HUDEP-2 (cell line): ENCODE measurements at regions not wholly inside any gene's neighbourhood (a gene's known extent, or its start where the extent isn't known, plus 50 kb on each side); places are given as distances from the start of the nearest gene placed in this dataset.
"Not testable (repeated sequence)": the region's sequence is repeated elsewhere in the genome, so short reads cannot be mapped to it uniquely, and the experiment has no call there.

Source experiments
- DNase-seq, 76 experiments: peaks; one replicate each; lab custom pipeline; 2025; ENCODE audit not compliant: unreplicated experiment in 76 of 76; lab: John Stamatoyannopoulos, UW

DNA sequence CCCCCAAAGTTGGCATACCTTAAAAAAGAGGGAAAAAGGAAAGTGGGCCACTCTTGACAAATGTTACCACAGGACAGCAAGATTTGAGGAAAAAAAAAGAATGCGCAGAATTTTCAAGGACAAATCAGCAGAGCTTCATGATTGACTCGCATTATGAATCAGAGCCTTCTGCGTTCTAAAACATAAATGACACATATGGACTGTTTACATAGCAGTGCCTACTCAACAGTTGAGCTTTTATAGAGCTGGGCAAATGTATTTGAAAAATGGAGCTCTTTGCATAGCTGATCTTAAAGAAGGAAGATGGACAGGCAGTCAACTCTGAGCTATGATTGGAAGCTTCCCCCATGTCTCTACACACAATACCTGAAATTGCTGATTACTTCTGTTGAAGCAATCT, 213.2 kb upstream of the NT5E start:
- DNase-seq: no peak

DNA sequence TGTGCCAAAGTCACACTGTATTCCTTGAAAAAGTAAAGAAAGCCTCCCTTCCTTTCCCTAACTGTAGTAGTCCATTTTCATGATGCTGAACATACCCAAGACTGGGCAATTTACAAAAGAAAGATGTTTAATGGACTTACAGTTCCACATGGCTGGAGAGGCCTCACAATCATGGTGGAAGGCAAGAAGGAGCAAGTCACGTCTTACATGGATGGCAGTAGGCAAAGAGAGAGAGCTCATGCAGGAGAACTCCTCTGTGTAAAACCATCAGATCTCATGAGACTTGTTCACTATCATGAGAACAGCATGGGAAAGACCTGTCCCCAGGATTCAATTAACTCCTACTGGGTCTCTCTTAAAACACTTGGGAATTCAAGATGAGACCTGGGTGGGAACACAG, 222.5 kb upstream of the NT5E start:
- DNase-seq: not testable (repeated sequence)

DNA sequence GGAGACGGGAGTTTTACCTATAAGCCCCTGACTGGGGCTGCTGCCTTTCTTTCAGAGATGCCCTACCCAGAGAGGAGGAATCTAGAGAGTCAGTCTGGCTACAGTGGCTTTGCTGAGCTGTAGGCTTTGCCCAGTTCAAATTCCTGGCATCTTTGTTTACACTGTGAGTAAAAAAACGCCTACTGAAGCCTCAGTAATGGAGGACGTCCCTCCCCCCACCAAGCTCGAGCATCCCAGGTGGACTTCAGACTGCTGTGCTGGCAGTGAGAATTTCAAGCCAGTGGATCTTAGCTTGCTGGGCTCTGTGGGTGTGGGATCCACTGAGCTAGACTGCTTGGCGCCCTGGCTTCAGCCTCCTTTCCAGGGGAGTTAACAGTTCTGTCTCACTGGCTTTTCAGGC, 237.1 kb upstream of the NT5E start:
- DNase-seq: not testable (repeated sequence)

DNA sequence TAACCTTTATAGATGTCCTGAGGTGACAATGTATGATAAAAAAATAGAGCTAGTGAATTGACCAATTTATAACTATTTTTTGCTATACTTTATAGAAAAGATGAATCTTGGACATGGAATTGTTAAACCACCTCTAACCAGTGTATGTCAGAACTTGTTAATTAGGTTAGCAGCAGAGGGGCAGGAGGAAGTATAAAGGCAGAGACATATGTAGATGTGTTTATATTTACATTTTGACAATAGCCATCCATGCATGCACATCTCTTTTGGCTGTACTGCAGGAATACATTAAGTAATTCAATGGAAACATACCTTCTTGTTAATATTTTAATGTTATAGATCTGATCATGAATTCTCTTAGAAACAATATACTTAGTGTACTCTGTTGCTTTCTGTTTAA, 254.6 kb upstream of the NT5E start:
- DNase-seq: no peak

DNA sequence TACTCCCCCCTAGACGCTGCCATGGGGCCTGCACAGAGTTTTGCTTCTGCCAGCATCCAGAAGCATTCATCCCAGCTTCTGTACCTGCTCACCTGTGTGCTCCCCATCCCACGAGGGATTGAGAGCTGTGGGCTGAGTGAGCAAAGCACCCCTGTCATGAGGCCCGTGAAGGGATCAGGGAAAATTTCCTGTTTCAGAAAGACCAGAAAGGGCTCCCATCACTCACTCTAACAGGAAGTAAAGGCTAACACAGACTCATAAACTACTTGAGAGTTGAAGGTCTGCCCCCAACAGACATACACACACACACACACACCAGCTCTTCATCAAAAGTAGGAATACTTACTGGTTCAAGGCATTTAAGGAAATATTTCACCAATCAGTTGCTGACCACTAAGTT, 256.5 kb upstream of the NT5E start:
- no peak for DNase-seq

DNA sequence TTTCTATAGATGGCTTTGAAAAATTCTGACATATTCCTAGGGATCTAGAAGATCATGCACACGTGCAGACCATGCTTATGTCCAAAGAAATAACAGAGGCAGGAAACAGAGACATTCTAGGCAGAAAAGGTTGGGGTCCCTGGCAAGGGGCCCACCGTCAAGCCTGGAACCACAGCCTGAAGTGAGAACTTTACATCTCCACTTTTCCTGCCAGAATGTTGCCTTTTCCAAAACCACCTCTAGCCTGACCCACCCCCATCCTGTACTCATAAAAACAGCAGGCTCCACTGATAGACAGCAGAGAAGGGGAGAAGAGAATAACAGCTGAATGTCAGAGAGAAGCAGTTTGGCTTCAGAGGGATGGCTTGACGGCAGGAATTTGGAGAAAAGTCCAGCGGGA, 257.3 kb upstream of the NT5E start:
- no peak for DNase-seq

DNA sequence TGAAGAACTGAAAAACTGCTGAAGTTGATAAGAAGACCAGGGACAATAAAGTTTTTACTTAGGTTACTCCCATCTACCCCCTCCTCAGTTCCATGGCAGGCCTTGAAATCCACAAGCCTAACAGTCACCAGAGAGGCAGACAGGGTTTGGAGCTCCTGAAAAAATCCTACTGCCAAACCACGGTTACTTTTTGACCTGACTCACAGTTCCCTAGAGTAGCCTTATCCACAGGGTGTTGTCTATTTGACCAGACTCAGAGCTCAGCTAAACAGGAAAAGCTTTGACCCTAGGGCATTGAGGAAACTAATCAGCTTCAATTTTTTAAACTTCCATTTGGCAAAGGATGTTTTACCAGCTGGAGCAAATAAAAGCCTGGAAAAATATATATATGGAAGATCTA, 257.7 kb upstream of the NT5E start:
- no peak for DNase-seq

DNA sequence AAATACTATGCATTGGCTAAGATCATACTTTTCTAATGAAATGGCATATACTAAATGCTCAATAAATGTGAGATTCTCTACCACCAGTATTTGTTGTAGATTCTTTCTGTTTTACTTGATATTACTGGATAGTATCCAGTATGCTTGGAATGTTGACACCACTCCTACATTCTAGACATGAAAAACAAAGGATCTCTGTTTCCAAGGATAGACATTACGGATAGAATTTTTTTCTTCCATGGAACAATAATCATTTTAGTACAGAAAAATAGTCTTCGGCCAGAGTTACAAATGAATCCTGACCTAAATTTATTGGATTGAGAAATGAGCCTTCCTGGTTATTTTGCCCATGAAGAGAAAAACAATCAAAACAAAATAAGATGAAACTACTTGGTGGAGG, 258.2 kb upstream of the NT5E start:
- no peak for DNase-seq

DNA sequence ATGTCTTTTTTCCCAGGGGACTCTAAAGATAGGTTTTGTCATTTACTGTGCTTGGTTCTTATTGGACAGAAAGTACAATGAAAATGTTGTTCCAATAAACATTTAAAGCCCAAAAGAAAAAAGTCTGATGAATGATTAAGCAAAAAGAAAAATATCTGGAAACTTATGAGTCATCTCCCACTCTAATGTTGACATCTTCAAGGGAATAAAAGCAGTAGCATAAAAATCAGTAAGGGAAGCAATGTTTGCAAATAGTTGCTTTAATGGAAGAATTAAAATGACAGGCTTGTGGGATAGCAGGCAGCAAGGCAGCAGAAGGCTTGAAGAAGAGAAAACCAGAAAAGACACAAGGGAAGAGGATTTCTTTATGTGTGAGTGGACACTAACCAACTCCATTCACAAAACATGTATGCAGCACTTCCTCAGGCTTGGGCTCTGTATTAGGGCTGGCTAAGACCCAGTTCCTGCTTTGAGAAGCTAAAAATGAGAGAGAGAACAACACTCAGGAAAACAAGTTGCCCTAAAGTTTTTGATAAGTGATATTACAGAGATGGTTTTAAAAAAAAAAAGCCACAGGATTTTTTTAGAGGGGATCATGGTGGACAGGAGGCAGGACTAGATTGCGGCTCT, 263.2 kb upstream of the NT5E start:
- DNase-seq: no peak

DNA sequence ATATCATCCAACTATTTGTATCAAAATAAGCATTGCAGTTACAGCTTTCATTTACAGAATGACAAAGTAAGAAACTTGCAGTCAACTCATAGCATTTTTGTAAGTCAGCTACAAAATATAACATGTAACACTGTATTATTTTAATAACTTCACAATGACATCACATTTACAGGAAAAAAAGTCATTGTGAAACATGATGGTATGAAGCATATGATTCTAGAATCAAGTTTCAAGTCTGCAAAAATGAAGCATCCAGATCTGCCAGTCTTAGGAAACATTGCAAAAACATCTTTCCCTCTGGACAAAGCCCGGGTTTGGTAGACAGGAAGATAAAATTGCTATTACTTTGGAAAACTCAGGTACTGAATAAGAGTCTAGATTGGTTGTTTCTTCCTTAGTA, 263.9 kb upstream of the NT5E start:
- no peak for DNase-seq

DNA sequence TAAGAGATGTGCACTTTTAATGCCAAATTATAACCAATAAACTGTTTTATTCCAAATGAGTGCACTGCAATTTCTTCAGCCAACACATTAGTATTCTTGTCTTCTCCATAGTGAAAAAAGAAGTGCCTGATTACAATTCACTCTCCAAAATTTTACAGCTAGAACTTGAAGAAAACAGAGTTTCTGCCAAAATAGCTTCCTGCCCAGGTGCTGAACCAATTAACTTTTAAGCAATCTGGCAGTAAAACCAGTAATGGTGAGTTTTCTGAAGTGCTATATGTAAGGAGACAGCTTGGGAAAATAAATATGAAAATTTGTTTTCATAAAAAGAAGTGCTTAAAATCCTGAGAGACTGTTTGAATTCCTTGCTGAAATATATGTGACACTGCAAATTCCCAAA, 266.0 kb upstream of the NT5E start:
- no peak for DNase-seq

DNA sequence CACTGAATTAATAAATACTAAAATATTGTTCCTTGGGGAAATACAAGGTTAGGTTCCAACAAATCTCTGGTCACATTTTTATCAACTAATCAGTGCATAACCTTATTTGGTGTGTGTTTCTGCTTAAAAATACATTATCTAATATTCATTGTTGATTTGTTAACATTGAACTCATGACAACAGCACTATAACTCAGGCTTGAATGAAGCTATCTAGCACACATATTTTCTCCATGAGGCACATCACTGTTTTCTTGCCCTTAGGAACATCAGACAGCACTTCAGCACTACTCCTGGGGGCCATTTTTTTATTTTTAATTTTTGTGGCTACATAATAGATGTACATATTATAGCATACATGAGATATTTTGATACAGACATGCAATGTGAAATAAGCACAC, 277.2 kb upstream of the NT5E start:
- DNase-seq: no peak

DNA sequence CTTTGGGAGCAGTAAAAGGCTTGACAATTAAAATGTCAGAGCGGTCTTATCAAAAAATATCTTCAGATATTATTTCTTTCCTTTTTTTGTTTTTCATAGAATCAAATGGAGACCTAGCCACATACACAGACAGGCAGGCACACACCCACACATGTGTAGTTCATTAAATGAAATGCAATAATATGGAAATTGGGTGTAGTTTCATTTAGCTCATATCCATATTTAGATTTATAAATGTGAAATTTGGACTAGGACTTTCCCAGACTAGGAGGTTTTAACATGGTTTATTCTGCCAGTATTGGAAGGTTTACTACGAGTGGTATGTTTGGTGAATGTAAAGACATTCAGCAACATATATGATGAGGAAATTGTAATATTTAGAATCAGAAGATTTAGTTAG, 277.7 kb upstream of the NT5E start:
- no peak for DNase-seq

DNA sequence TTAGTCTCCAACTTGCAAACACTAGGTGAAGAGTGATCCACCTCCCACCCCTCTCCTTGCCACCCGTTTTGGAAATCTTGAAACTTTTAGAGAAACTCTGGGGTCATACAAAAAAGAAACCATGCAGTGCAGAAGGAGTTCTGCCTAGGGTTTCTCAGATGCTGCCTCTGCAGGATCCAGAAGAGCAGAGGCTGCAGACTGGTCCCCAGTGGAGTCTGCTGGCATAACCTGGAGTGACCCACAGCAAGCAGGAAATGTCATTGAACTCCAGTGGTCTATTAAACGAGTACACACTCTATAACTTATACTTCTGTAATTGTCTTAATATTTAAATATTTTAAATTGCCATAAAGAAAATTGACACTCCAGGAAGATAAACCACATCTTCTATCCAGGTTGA, 280.7 kb upstream of the NT5E start:
- DNase-seq: no peak

DNA sequence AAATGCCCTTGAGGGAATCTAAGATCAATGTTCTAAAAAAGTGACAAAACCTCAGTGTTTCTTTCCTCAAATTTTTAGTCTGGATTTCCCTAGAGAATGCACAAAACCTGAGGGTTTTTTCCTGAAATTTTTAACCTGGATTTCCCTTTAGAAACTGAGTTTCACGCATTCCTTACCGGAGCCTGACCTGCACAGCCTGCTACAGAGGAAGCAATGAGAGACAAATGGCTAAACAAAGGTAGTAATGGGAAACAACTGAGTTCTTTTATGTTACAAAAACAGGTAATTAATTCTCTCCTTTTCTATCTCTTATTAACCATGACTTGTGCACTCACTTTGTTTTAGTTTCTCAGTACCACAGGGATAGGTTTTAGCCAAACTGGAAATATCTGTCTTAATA, 281.7 kb upstream of the NT5E start:
- DNase-seq: no peak

DNA sequence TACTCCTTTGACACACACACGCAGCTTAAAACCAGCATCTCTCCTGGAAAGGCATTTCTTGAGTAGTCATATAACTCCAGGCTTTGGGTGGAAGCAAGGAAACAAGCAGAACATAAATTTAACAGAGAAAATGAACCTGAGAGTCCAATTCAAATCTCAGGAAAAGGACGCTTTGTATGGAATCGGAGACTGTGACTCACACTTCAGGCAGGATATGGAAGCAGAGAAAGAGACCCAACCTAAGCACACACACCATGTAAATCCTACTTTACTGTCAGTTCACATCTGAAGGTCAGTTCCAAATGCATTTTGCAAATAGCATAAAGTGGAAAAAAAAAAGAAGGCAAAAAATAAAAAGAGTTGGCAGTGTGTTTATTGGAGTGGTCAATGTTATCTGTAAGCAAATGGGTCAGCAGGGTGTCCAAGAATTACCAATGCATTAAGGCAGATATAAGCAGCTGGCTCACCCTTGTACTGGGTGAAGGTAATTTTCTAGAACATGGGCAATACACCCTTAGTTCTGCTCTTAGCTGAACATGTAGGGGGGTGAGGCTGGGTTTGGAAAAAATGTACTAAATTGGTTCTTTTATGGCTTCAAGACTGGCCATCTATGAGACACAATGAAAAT, 283.7 kb upstream of the NT5E start:
- DNase-seq: no peak

DNA sequence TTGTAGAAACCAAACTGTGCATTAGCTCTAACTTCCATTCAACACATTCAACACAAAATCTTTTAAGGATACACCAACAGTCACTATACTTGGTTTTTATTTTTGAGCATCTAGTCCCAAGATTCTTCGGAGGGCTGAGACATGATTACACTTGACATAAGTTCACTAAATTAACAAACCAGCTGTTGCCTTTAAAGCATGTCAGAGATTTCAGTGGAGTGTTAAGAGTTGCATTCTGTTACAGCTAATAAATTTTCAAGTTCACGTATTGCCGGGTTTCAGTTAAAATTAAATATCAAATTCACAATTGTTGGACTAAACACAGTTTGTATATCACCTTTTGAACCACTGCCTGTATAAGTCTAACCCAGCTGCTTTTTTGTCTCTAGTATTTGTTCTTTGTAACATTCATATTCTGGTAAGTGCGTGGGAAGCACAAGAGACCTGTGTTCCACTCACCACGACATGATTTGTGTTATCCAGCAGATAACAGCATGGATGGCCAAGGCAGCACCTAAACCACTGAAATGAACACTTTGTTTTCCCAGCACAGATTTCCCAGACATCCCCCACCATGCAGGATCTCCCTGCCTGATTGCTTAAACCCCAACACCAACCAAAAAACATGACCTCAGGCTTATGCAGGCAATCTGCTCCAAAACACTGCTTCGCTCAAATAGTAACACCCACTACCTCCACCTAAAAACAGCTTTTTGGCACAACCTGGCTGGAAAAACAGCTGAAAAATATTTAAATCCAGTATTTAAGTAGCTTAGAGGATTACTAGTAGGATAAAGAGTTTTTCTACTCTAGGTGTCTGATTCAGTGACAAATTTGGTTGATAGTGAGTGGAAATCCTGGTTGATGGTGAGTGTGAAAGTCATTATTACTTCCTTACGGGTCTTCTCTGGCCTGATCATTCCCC, 286.5 kb upstream of the NT5E start:
- DNase-seq: no peak

DNA sequence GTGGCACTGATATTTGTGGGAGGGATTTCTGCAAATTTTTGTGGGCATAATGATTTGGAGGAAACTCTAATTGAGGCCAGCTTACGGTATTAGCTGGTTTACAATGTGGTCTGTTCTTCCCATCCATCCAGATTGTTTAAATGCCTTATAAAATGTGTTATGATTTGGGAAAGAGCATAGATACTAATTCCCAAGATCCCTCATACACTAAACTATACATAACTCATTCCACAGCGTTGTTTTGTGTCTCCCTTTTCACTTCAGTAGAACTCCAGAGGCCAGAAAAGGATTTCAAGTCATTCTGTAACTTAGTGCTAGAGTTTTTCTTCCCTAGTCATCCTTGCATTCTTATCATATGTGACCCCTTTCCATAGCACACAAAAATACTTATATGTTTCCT, 292.6 kb upstream of the NT5E start:
- no peak for DNase-seq

DNA sequence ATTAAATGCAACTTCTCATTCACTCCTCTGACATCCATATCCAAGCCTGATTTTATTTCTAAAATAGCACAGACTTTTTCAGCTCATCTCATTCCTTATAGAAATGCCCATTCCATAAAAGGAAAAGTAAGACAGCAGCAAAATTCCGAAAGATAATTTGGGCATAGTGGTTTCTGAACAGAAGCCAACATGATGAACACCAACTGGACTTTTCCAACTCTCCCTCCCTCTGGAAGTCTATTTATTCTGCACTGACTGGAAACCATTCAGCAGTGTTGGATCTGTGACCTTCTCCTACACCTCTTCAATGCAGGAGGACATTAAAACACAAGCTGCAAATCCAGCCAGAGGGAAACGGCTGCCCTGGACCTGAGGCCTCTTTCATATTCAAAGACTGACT, 306.2 kb upstream of the NT5E start:
- DNase-seq: no peak

DNA sequence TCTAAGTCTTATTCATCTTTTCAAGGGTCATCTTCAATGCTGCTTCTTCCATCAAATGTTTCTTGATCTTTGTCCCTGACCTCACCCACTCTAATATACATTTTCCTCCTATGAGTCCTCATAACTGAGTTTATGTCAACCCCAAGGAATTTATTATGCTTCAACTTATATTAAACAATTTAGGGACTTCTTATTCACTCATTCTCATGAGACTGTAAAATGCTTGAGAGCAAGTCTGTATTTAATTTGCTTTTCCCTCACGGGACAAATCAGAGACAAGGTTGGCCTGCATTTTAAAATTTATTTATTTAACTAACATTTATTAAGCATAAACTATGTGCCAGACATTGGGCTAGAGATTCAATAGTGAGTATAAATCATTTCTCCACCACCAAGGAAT, 312.0 kb upstream of the NT5E start:
- DNase-seq: no peak

DNA sequence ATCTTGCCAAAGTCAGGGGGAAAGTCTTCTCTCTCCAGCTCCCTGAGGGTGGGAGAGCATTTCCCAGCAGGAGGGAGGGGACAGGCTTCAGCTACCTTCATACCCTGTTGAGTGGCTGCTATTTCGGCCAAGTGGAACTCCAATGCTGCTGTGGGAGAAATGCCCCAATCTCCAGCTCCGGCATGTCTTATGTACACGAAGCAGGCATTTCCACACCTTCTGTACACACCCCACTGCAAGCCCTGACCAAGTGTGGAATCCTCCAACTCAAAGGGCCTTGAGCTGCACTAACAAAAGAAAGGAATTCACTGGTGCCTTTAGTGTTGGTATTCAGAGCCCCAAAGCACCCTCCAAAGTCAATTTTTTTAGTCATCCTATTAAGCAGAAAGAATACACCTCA, 313.6 kb upstream of the NT5E start:
- no peak for DNase-seq
